Neural crest cell (in vitro differentiated cells): ENCODE measurements at regions not wholly inside any gene's neighbourhood (a gene's known extent, or its start where the extent isn't known, plus 50 kb on each side); places are given as distances from the start of the nearest gene placed in this dataset.
"Not testable (repeated sequence)": the region's sequence is repeated elsewhere in the genome, so short reads cannot be mapped to it uniquely, and the experiment has no call there.

Experiments
- DNase-seq: peaks from one replicate; pipeline ENCODE4 v3.0.0; 2021; ENCODE audit warnings: low read depth, mixed read lengths, low spot score
- H3K27ac Mint-ChIP-seq: one replicate; pipeline ENCODE4 v1.8.0; 2021; ENCODE audit warnings: mild to moderate bottlenecking, mixed read lengths; ENCODE audit not compliant: unreplicated experiment
- H3K27me3 Mint-ChIP-seq: 2 replicates; pipeline ENCODE4 v1.8.0; 2021; ENCODE audit warnings: low read depth, mild to moderate bottlenecking, mixed read lengths
- H3K36me3 Mint-ChIP-seq: 2 replicates; pipeline ENCODE4 v1.8.0; 2021; ENCODE audit warnings: low read depth, mild to moderate bottlenecking, mixed read lengths
- H3K4me1 Mint-ChIP-seq: 2 replicates; pipeline ENCODE4 v1.8.0; 2021; ENCODE audit warnings: mixed read lengths
- H3K4me3 Mint-ChIP-seq: one replicate; pipeline ENCODE4 v1.8.0; 2021; ENCODE audit warnings: mild to moderate bottlenecking, mixed read lengths
- H3K9me3 Mint-ChIP-seq: 2 replicates; pipeline ENCODE4 v1.8.0; 2021; ENCODE audit warnings: mixed read lengths
- TF ChIP-seq, protein P1 (sequence below): fragments of 200-600 bp; sonication (generic); conservative IDR thresholded peaks from 2 replicates; pipeline ENCODE4 v1.5.0; 2021; ENCODE audit warnings: antibody characterized with exemption, mild to moderate bottlenecking

DNA sequence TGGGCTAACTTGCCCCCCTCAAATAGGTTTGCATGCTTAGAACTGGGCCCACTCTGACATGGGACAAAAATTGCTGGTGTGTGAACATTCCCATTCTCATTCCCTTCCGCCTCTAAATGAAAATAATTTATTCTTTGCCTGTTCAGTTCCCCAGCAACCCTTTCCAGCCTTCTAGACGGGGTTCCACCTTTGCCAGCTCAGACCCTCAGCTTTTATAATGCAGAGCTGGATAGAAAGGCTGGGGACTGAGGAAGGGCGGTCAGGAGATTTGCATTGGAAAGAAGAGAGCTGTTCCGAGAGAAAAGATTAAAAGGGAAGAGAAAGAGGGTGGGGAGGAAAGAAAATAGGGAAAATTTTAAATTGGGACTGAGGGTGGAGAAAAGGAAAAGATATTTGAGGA is 151.1 kb upstream of the WSCD1 start:
- Mint-ChIP-seq H3K36me3 (no peaks in the 10 kb centered on the region), H3K9me3 (no peaks in the 10 kb centered on the region), H3K27me3 (no peaks in the 10 kb centered on the region), H3K27ac (peak overlapping the region; percentile 87), H3K4me3 (peak overlapping the region; percentile 9), H3K4me1 (peaks cover 26% of the 10 kb centered on the region)
- no peak for DNase-seq
- TF ChIP-seq, protein P1, sequence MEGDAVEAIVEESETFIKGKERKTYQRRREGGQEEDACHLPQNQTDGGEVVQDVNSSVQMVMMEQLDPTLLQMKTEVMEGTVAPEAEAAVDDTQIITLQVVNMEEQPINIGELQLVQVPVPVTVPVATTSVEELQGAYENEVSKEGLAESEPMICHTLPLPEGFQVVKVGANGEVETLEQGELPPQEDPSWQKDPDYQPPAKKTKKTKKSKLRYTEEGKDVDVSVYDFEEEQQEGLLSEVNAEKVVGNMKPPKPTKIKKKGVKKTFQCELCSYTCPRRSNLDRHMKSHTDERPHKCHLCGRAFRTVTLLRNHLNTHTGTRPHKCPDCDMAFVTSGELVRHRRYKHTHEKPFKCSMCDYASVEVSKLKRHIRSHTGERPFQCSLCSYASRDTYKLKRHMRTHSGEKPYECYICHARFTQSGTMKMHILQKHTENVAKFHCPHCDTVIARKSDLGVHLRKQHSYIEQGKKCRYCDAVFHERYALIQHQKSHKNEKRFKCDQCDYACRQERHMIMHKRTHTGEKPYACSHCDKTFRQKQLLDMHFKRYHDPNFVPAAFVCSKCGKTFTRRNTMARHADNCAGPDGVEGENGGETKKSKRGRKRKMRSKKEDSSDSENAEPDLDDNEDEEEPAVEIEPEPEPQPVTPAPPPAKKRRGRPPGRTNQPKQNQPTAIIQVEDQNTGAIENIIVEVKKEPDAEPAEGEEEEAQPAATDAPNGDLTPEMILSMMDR, result no peak

- Mint-ChIP-seq H3K4me3 (no peak overlapping the region), H3K27ac (no peak overlapping the region), H3K9me3 (no peaks in the 10 kb centered on the region), H3K27me3 (no peaks in the 10 kb centered on the region), H3K36me3 (no peaks in the 10 kb centered on the region), H3K4me1 (peaks cover 26% of the 10 kb centered on the region)
- TF ChIP-seq, protein P1, result no peak
- no peak for DNase-seq
Measured at GRCh38 chr17:5921512-5922282, 148.5 kb upstream of the WSCD1 start.

- Mint-ChIP-seq H3K36me3 (no peaks in the 10 kb centered on the region), H3K27me3 (no peaks in the 10 kb centered on the region), H3K27ac (peak overlapping the region; percentile 69), H3K4me3 (no peak overlapping the region), H3K9me3 (no peaks in the 10 kb centered on the region), H3K4me1 (peaks cover 26% of the 10 kb centered on the region)
- TF ChIP-seq, protein P1, result no peak
- DNase-seq, result no peak
Measured at GRCh38 chr17:5922476-5922875, 147.7 kb upstream of the WSCD1 start.

DNA sequence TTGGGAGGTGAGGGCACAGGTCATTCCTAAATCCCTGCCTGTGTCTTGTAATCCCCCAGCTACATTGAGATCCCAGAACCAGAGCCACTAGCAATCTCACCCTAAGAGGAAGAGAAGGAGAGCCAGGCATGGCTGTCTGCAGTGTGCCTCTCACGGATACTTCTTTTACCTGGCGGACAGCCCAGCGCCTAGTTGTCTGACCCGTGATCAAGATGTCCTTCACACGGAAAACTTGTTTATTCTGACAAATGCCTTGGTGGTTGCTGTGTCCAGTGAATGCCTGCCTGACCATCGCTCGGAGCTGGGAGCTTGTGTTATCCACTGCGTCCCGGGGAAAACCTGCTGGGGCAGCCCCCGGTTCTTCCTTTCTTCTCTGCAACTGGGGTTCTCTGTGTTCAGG is 140.5 kb upstream of the WSCD1 start:
- no peaks in the 10 kb centered on the region for H3K36me3 Mint-ChIP-seq
- H3K9me3 Mint-ChIP-seq, result peaks cover 4% of the 10 kb centered on the region
- DNase-seq, result no peak
- no peaks in the 10 kb centered on the region for H3K27me3 Mint-ChIP-seq
- H3K4me3 Mint-ChIP-seq, result no peak overlapping the region
- peaks cover 5% of the 10 kb centered on the region for H3K4me1 Mint-ChIP-seq
- no peak overlapping the region for H3K27ac Mint-ChIP-seq
- TF ChIP-seq, protein P1, result no peak

DNA sequence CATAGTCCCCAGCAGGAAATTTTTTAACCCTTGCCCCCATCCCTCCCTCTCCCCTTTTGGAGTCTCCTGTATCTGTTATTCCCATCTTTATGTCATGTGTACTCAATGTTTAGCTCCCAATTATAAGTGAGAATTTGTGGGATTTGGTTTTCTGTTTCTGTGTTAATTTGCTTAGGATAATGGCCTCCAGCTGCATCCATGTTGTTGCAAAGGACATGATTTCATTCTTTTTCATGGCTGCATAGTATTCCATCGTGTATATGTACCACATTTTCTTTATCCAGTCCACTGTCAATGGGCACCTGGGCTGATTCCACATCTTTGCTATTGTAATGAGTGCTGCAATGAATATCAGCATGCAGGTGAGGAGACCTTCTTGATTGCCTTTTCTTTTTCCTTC is 139.6 kb upstream of the WSCD1 start:
- not testable (repeated sequence) for H3K27ac Mint-ChIP-seq, H3K36me3 Mint-ChIP-seq, DNase-seq, H3K27me3 Mint-ChIP-seq, H3K4me3 Mint-ChIP-seq, H3K9me3 Mint-ChIP-seq, H3K4me1 Mint-ChIP-seq

- DNase-seq, result no peak
- H3K27ac Mint-ChIP-seq, result no peak overlapping the region
- TF ChIP-seq, protein P1, result no peak
- H3K9me3 Mint-ChIP-seq, result peaks cover 8% of the 10 kb centered on the region
- no peaks in the 10 kb centered on the region for H3K36me3 Mint-ChIP-seq
- peaks cover 5% of the 10 kb centered on the region for H3K4me1 Mint-ChIP-seq
- no peak overlapping the region for H3K4me3 Mint-ChIP-seq
- H3K27me3 Mint-ChIP-seq, result no peaks in the 10 kb centered on the region
Measured at GRCh38 chr17:5931616-5932015, 138.6 kb upstream of the WSCD1 start.
